GM12891 (cell line): ENCODE measurements at regions not wholly inside any gene's neighbourhood (a gene's known extent, or its start where the extent isn't known, plus 50 kb on each side); places are given as distances from the start of the nearest gene placed in this dataset.

ENCODE experiments used
- POLR2A ChIP-seq: IDR thresholded peaks from 2 replicates; pipeline ENCODE4 v1.6.1; 2011; ENCODE audit warnings: low read depth, low read length, control low read depth
- POLR2AphosphoS5 ChIP-seq: IDR thresholded peaks from 2 replicates; pipeline ENCODE4 v1.6.1; 2011; ENCODE audit warnings: low read depth, low read length, control low read depth
- SPI1 ChIP-seq: IDR thresholded peaks from 2 replicates; pipeline ENCODE4 v1.6.1; 2011; ENCODE audit warnings: low read depth, low read length, control low read depth
- TAF1 ChIP-seq: IDR thresholded peaks from 2 replicates; pipeline ENCODE4 v1.6.1; 2011; ENCODE audit warnings: low read depth, low read length, control low read depth

DNA sequence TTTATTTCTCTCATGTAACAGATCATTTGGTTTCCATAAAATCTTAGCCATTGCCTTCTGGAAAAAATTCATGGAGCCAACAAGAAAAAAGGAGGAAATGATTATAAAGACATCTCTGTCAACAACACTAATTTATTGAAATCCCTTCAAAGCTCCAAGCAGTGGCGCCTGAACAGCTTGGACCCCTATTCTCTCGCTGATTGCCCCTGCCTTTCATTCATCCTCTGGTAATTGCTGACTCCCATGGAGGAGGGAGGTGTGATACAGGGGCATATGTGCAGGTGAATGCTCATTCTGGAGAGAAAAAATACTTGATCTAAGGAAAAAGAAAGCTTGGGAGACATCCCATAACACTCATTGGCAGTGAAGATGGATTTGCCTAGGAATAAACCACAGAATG is 345.5 kb downstream of the FGFR2 start:
- TF ChIP-seq POLR2A (no peak), TAF1 (no peak), SPI1 (no peak), POLR2AphosphoS5 (no peak)
